Loucy (cell line): ENCODE measurements at regions not wholly inside any gene's neighbourhood (a gene's known extent, or its start where the extent isn't known, plus 50 kb on each side); places are given as distances from the start of the nearest gene placed in this dataset.

Experiments used
- EZH2phosphoT487 ChIP-seq: fragments of 200-600 bp; IDR thresholded peaks from 2 replicates; pipeline ENCODE4 v1.6.1; 2018; ENCODE audit warnings: antibody characterized with exemption, mild to moderate bottlenecking, moderate library complexity, borderline replicate concordance
- TF ChIP-seq, protein P1 (sequence below): fragments of 200-600 bp; sonication (generic); conservative IDR thresholded peaks from 2 replicates; pipeline ENCODE4 v1.5.1; 2014; ENCODE audit warnings: mild to moderate bottlenecking, antibody characterized with exemption, low read length

DNA sequence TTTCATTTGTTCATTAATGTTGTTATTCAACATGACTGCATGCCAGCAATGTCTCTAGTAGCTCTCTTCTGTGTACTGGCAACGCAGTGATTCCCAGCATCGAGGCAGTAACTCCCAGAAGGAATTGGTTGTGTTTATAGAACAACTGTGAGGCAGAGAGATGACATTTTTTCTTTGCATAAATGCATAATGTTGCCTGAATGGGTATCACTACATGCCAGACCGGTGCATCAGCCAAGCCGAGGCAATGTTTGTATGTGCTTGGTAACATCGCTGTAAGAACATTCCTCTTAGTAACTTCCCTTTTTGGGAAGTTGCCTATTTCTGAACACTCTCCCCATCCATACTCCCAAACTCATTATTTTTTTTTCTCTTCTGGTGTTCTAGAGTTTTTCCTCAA is 182.9 kb downstream of the HTR7 start:
- TF ChIP-seq, protein P1, sequence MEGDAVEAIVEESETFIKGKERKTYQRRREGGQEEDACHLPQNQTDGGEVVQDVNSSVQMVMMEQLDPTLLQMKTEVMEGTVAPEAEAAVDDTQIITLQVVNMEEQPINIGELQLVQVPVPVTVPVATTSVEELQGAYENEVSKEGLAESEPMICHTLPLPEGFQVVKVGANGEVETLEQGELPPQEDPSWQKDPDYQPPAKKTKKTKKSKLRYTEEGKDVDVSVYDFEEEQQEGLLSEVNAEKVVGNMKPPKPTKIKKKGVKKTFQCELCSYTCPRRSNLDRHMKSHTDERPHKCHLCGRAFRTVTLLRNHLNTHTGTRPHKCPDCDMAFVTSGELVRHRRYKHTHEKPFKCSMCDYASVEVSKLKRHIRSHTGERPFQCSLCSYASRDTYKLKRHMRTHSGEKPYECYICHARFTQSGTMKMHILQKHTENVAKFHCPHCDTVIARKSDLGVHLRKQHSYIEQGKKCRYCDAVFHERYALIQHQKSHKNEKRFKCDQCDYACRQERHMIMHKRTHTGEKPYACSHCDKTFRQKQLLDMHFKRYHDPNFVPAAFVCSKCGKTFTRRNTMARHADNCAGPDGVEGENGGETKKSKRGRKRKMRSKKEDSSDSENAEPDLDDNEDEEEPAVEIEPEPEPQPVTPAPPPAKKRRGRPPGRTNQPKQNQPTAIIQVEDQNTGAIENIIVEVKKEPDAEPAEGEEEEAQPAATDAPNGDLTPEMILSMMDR = no peak
- no peak for TF ChIP-seq EZH2phosphoT487
